A549 (cell line): ENCODE measurements at regions not wholly inside any gene's neighbourhood (a gene's known extent, or its start where the extent isn't known, plus 50 kb on each side); places are given as distances from the start of the nearest gene placed in this dataset.

Experiments
- ATAC-seq, 2 experiments: fragments of 200-7000 bp in 1 of 2; fragments of >200 bp in 1 of 2; cut with Nextera tagmentation in 1 of 2; cut with Tn5 transposase in 1 of 2; 3 replicates each; pipeline versions ENCODE4 v1.8.0 to v1.9.1; 2018 to 2020; ENCODE audit warnings: mild to moderate bottlenecking in 1 of 2, moderate library complexity in 1 of 2
- CTCF ChIA-PET: fragments of 300-600 bp; sonication (Branson Sonifier 250); formaldehyde crosslinking; extraction: SDS; loops from one replicate; lab custom pipeline; 2021; ENCODE audit warnings: antibody characterized with exemption, inconsistent platforms; lab: Yijun Ruan, JAX
- POLR2A ChIA-PET: fragments of 350-600 bp; formaldehyde crosslinking; extraction: SDS; loops from one replicate; lab custom pipeline; 2021; ENCODE audit warnings: antibody characterized with exemption, inconsistent platforms; lab: Yijun Ruan, JAX
- DNase-seq, 2 experiments: peaks; one replicate each; pipeline versions ENCODE4 v3.0.0 to v3.0.0-alpha.2; 2011 to 2016; ENCODE audit warnings: low read depth in 1 of 2, low spot score in 1 of 2
- FAIRE-seq: peaks from 2 replicates; lab custom pipeline; 2011; peaks lifted over from hg19 to GRCh38; lab: Jason Lieb, UNC
- H3K27ac ChIP-seq, 2 experiments: fragments of >200 bp; sonication (Bioruptor Twin); formaldehyde crosslinking; 3 replicates each; pipeline ENCODE4 v1.5.1; 2016 to 2017
- H3K4me1 ChIP-seq: fragments of >200 bp; sonication (Bioruptor Twin); formaldehyde crosslinking; 3 replicates; pipeline ENCODE4 v1.6.1; 2016
- H3K4me2 ChIP-seq: fragments of >200 bp; sonication (Bioruptor Twin); formaldehyde crosslinking; 3 replicates; pipeline ENCODE4 v1.6.1; 2016
- H3K4me3 ChIP-seq: fragments of >200 bp; sonication (Bioruptor Twin); formaldehyde crosslinking; 3 replicates; pipeline ENCODE4 v1.5.1; 2016
- H3K9me3 ChIP-seq: fragments of >200 bp; sonication (Bioruptor Twin); formaldehyde crosslinking; 3 replicates; pipeline ENCODE4 v1.6.1; 2016
- BHLHE40 ChIP-seq: IDR thresholded peaks from 2 replicates; pipeline ENCODE4 v1.6.1; 2012; ENCODE audit warnings: low read depth, low read length, inconsistent platforms
- CBX2 ChIP-seq: fragments of 200-600 bp; sonication (generic); IDR thresholded peaks from 2 replicates; pipeline ENCODE4 v1.6.1; 2016; ENCODE audit warnings: low read depth, mild to moderate bottlenecking, borderline replicate concordance
- CHD2 ChIP-seq: fragments of 150-350 bp; IDR thresholded peaks from 2 replicates; pipeline ENCODE4 v1.6.1; 2014; ENCODE audit warnings: low read length; ENCODE audit not compliant: partially characterized antibody
- ESRRA ChIP-seq: fragments of 150-350 bp; IDR thresholded peaks from 2 replicates; pipeline ENCODE4 v1.6.1; 2014; ENCODE audit warnings: mild to moderate bottlenecking, low read length, borderline replicate concordance
- FOSB ChIP-seq: fragments of 250-450 bp; sonication (Bioruptor Pico); IDR thresholded peaks from 2 replicates; pipeline ENCODE4 v1.5.0; 2020; ENCODE audit warnings: mild to moderate bottlenecking, moderate library complexity
- FOXS1 ChIP-seq: fragments of 250-450 bp; sonication (Bioruptor Pico); IDR thresholded peaks from 2 replicates; pipeline ENCODE4 v1.5.0; 2020; ENCODE audit warnings: mild to moderate bottlenecking, moderate library complexity
- GATA3 ChIP-seq: IDR thresholded peaks from 2 replicates; pipeline ENCODE4 v1.6.1; 2012; ENCODE audit warnings: borderline replicate concordance
- HDAC2 ChIP-seq: fragments of 200-600 bp; sonication (generic); IDR thresholded peaks from 2 replicates; pipeline ENCODE4 v1.6.1; 2016
- HOXA7 ChIP-seq: fragments of 250-450 bp; sonication (Bioruptor Pico); IDR thresholded peaks from 2 replicates; pipeline ENCODE4 v1.5.0; 2020; ENCODE audit warnings: mild to moderate bottlenecking, moderate library complexity
- HOXB13 ChIP-seq: fragments of 250-450 bp; sonication (Bioruptor Pico); IDR thresholded peaks from 2 replicates; pipeline ENCODE4 v1.5.0; 2020; ENCODE audit warnings: low read depth, mild to moderate bottlenecking, moderate library complexity
- JUN ChIP-seq, 2 experiments: fragments of >200 bp; sonication (Bioruptor Twin); formaldehyde crosslinking; IDR thresholded peaks; 2 replicates in 1 of 2; 3 replicates in 1 of 2; pipeline ENCODE4 v1.6.1; 2016 to 2017
- KDM1A ChIP-seq: fragments of 200-600 bp; sonication (generic); IDR thresholded peaks from 2 replicates; pipeline ENCODE4 v1.6.1; 2016; ENCODE audit warnings: low read depth, mild to moderate bottlenecking
- KDM5A ChIP-seq: fragments of 200-600 bp; sonication (generic); IDR thresholded peaks from 2 replicates; pipeline ENCODE4 v1.6.1; 2016; ENCODE audit warnings: antibody characterized with exemption, mild to moderate bottlenecking
- NPAS2 ChIP-seq: fragments of 250-450 bp; sonication (Bioruptor Pico); IDR thresholded peaks from 2 replicates; pipeline ENCODE4 v1.8.0; 2022; ENCODE audit warnings: mild to moderate bottlenecking, moderate library complexity, borderline replicate concordance
- RFX5 ChIP-seq: fragments of 450-650 bp; IDR thresholded peaks from 2 replicates; pipeline ENCODE4 v1.7.1; 2014; ENCODE audit warnings: antibody characterized with exemption, mild to moderate bottlenecking, moderate library complexity
- RNF2 ChIP-seq: fragments of 200-600 bp; sonication (generic); IDR thresholded peaks from 2 replicates; pipeline ENCODE4 v1.6.1; 2016; ENCODE audit warnings: low read depth, mild to moderate bottlenecking, antibody characterized with exemption, moderate library complexity, borderline replicate concordance
- ZFP36 ChIP-seq: fragments of 450-650 bp; IDR thresholded peaks from 2 replicates; pipeline ENCODE4 v1.6.1; 2014; ENCODE audit warnings: borderline replicate concordance; ENCODE audit not compliant: partially characterized antibody
- ZNF302 ChIP-seq: fragments of 250-450 bp; sonication (Bioruptor Pico); IDR thresholded peaks from 2 replicates; pipeline ENCODE4 v1.9.0; 2021; ENCODE audit warnings: inconsistent platforms, mild to moderate bottlenecking, moderate library complexity
- WGBS: methylation state at CpG from one replicate; pipeline ENCODE4 v1.1.6; 2017; ENCODE audit errors: missing lambda C conversion rate; 5-methylcytosine and 5-hydroxymethylcytosine counted together
- TF ChIP-seq, protein P1 (sequence below): fragments of 450-650 bp; IDR thresholded peaks from 2 replicates; pipeline ENCODE4 v1.6.1; 2014; ENCODE audit warnings: antibody characterized with exemption
- TF ChIP-seq, protein P2 (sequence below): fragments of >200 bp; sonication (Bioruptor Twin); formaldehyde crosslinking; IDR thresholded peaks from 3 replicates; pipeline ENCODE4 v1.6.1; 2016
- TF ChIP-seq, protein P3 (sequence below): fragments of 150-350 bp; IDR thresholded peaks from 2 replicates; pipeline ENCODE4 v1.6.1; 2014; ENCODE audit warnings: low read depth, mild to moderate bottlenecking, low read length
- TF ChIP-seq, protein P4 (sequence below): fragments of >200 bp; sonication (Bioruptor Twin); formaldehyde crosslinking; IDR thresholded peaks from 3 replicates; pipeline ENCODE4 v1.5.1; 2016
- TF ChIP-seq, protein P5 (sequence below): fragments of 200-600 bp; sonication (generic); IDR thresholded peaks from 2 replicates; pipeline ENCODE4 v1.6.1; 2016; ENCODE audit warnings: antibody characterized with exemption, mild to moderate bottlenecking, moderate library complexity

DNA sequence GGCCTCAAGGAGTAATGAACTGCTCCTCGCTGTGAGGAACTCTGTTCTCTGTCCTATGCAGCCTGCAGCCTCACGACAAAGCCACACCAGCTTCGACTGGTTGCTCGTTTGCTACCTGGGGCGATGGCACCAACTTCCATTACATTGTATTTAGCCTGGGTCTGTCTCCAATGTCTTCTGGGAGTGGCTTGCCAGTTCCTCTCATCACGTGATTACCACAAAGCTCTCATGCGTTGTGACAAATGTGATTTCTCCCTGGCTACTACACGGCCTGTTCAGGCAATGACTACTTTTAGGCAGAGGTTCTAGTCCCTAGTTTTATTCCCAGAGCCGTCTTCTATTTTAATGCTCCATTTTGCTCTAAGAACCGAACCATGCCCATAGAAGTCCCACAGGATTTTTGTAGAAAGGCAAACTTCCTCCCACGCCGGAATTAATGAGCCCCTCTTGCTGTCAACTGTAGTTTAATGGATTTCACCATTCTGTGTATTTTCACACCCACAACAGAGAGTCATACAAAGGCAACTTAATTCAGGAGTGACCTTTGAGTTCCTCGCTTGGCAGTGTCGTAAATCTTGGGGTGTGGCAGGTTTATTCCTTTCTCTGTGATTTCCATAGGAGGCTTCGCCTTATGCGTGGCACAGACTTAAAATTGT is 351.9 kb downstream of the EFNB2 start:
- DNase-seq (no peak), FAIRE-seq (no peak), ATAC-seq (no peak)
- Histone ChIP-seq H3K4me1 (no peaks in the 10 kb centered on the region), H3K9me3 (peaks cover 8% of the 10 kb centered on the region; the same call in 1 of the 3 replicates), H3K4me2 (no peak overlapping the region), H3K27ac (no peak overlapping the region), H3K4me3 (no peak overlapping the region)
- WGBS: 72% methylated on average over 14 of the region's 16 CpGs
- ChIA-PET POLR2A (no interaction called here), CTCF (no interaction called here)
- TF ChIP-seq ZNF302 (CRISPR knock-in tag): no peak
- no peak for TF ChIP-seq CHD2

DNA sequence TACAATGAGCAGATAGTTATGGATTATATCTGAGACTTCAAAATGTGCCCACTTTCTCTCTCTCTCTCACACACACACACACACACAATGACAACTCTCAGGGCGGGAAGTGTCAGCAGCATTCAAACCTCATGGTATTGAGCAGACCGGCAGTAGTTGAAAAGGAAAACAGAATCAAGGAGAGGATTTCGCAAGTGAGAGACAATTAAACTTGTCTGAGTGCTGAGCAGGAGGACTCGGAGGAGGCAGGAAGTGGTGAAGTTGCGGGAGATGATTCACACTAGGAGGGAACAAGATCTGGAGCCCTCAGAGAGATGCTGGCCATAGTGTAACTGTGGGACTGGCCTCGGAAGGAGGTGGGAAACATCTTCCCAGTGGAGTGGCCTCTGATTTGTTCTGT is 353.1 kb downstream of the EFNB2 start:
- H3K9me3 ChIP-seq: peaks cover 8% of the 10 kb centered on the region; the same call in 1 of the 3 replicates
- no peaks in the 10 kb centered on the region for H3K4me1 ChIP-seq
- FAIRE-seq (no peak), DNase-seq (peak in 1 of 2 experiments; percentile 4), ATAC-seq (no peak)
- H3K4me2 ChIP-seq: no peak overlapping the region
- TF ChIP-seq KDM1A: no peak
- TF ChIP-seq HDAC2: no peak
- no peak for TF ChIP-seq FOXS1 (CRISPR knock-in tag)
- TF ChIP-seq BHLHE40: no peak
- TF ChIP-seq FOSB: no peak
- TF ChIP-seq, protein P1, sequence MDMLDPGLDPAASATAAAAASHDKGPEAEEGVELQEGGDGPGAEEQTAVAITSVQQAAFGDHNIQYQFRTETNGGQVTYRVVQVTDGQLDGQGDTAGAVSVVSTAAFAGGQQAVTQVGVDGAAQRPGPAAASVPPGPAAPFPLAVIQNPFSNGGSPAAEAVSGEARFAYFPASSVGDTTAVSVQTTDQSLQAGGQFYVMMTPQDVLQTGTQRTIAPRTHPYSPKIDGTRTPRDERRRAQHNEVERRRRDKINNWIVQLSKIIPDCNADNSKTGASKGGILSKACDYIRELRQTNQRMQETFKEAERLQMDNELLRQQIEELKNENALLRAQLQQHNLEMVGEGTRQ: no peak
- TF ChIP-seq HOXA7 (CRISPR knock-in tag): no peak
- TF ChIP-seq, protein P2, sequence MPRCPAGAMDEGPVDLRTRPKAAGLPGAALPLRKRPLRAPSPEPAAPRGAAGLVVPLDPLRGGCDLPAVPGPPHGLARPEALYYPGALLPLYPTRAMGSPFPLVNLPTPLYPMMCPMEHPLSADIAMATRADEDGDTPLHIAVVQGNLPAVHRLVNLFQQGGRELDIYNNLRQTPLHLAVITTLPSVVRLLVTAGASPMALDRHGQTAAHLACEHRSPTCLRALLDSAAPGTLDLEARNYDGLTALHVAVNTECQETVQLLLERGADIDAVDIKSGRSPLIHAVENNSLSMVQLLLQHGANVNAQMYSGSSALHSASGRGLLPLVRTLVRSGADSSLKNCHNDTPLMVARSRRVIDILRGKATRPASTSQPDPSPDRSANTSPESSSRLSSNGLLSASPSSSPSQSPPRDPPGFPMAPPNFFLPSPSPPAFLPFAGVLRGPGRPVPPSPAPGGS: no peak
- TF ChIP-seq RFX5: no peak
- TF ChIP-seq ESRRA: no peak
- TF ChIP-seq, protein P3, sequence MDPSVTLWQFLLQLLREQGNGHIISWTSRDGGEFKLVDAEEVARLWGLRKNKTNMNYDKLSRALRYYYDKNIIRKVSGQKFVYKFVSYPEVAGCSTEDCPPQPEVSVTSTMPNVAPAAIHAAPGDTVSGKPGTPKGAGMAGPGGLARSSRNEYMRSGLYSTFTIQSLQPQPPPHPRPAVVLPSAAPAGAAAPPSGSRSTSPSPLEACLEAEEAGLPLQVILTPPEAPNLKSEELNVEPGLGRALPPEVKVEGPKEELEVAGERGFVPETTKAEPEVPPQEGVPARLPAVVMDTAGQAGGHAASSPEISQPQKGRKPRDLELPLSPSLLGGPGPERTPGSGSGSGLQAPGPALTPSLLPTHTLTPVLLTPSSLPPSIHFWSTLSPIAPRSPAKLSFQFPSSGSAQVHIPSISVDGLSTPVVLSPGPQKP: no peak
- TF ChIP-seq HOXB13: no peak
- TF ChIP-seq RNF2: no peak
- TF ChIP-seq NPAS2 (CRISPR knock-in tag): no peak
- WGBS: 53% methylated on average over 6 of the region's 6 CpGs
- CTCF ChIA-PET: no interaction called here
- no peak overlapping the region for H3K4me3 ChIP-seq
- POLR2A ChIA-PET: no interaction called here
- H3K27ac ChIP-seq: no peak overlapping the region

DNA sequence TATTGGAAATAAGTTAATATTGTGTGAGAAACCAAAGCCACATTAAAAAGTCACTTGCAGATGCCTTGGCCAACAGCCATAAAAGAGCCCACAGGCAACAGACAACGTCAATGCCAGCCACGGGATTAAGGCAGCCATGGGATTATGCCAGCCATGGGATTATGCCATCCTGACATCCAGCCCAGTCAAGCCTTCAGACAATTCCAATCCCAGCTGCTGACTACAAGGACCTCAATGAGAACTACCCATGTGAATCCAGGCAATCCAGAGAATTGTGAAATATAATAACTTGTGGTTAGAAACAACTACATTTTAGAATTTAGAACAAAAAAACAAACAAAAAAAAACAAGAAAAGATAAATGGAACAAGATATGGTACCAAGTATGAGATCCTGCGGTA is 356.6 kb downstream of the EFNB2 start:
- CTCF ChIA-PET: no interaction called here
- Histone ChIP-seq H3K4me3 (no peak overlapping the region), H3K27ac (no peak overlapping the region), H3K4me1 (no peaks in the 10 kb centered on the region), H3K4me2 (no peak overlapping the region), H3K9me3 (peaks cover 8% of the 10 kb centered on the region; the same call in 1 of the 3 replicates)
- FAIRE-seq (no peak), ATAC-seq (no peak), DNase-seq (no peak)
- WGBS: 42% methylated on average over 3 of the region's 3 CpGs
- no peak for TF ChIP-seq CBX2
- TF ChIP-seq ZFP36: no peak
- no peak for TF ChIP-seq JUN (IDR thresholded peaks at IDR 0.05)
- TF ChIP-seq, protein P4, sequence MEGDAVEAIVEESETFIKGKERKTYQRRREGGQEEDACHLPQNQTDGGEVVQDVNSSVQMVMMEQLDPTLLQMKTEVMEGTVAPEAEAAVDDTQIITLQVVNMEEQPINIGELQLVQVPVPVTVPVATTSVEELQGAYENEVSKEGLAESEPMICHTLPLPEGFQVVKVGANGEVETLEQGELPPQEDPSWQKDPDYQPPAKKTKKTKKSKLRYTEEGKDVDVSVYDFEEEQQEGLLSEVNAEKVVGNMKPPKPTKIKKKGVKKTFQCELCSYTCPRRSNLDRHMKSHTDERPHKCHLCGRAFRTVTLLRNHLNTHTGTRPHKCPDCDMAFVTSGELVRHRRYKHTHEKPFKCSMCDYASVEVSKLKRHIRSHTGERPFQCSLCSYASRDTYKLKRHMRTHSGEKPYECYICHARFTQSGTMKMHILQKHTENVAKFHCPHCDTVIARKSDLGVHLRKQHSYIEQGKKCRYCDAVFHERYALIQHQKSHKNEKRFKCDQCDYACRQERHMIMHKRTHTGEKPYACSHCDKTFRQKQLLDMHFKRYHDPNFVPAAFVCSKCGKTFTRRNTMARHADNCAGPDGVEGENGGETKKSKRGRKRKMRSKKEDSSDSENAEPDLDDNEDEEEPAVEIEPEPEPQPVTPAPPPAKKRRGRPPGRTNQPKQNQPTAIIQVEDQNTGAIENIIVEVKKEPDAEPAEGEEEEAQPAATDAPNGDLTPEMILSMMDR: no peak
- TF ChIP-seq GATA3: no peak
- TF ChIP-seq, protein P5, sequence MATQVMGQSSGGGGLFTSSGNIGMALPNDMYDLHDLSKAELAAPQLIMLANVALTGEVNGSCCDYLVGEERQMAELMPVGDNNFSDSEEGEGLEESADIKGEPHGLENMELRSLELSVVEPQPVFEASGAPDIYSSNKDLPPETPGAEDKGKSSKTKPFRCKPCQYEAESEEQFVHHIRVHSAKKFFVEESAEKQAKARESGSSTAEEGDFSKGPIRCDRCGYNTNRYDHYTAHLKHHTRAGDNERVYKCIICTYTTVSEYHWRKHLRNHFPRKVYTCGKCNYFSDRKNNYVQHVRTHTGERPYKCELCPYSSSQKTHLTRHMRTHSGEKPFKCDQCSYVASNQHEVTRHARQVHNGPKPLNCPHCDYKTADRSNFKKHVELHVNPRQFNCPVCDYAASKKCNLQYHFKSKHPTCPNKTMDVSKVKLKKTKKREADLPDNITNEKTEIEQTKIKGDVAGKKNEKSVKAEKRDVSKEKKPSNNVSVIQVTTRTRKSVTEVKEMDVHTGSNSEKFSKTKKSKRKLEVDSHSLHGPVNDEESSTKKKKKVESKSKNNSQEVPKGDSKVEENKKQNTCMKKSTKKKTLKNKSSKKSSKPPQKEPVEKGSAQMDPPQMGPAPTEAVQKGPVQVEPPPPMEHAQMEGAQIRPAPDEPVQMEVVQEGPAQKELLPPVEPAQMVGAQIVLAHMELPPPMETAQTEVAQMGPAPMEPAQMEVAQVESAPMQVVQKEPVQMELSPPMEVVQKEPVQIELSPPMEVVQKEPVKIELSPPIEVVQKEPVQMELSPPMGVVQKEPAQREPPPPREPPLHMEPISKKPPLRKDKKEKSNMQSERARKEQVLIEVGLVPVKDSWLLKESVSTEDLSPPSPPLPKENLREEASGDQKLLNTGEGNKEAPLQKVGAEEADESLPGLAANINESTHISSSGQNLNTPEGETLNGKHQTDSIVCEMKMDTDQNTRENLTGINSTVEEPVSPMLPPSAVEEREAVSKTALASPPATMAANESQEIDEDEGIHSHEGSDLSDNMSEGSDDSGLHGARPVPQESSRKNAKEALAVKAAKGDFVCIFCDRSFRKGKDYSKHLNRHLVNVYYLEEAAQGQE: no peak
- TF ChIP-seq KDM5A: no peak
- TF ChIP-seq HOXA7 (CRISPR knock-in tag): no peak
- POLR2A ChIA-PET: no interaction called here
